ENCODE measurements at regions not wholly inside any gene's neighbourhood (a gene's known extent, or its start where the extent isn't known, plus 50 kb on each side); places are given as distances from the start of the nearest gene placed in this dataset.

- no peak for DNase-seq
Measured at GRCh38 chr12:4133636-4134447, 139.7 kb upstream of the CCND2 start.

GRCh38 chr12:4133029-4133428 is 140.5 kb upstream of the CCND2 start:
- DNase-seq, result no peak

- no peak for DNase-seq
Measured at GRCh38 chr12:4121506-4122020, 152.0 kb upstream of the CCND2 start.

- DNase-seq, result no peak
Measured at GRCh38 chr12:4120316-4120917, 153.1 kb upstream of the CCND2 start.

GRCh38 chr12:4119157-4119761 is 154.3 kb upstream of the CCND2 start:
- peak; percentile 68 for DNase-seq

- DNase-seq, result no peak
Measured at GRCh38 chr12:4118601-4119156, 154.9 kb upstream of the CCND2 start.

GRCh38 chr12:4118017-4118510 is 155.5 kb upstream of the CCND2 start:
- no peak for DNase-seq

GRCh38 chr12:4117386-4118016 is 156.1 kb upstream of the CCND2 start:
- DNase-seq, result no peak

GRCh38 chr12:4116251-4117111 is 157.1 kb upstream of the CCND2 start:
- no peak for DNase-seq

- DNase-seq, result no peak
Measured at GRCh38 chr12:4115570-4115969, 158.0 kb upstream of the CCND2 start.

GRCh38 chr12:4114986-4115385 is 158.6 kb upstream of the CCND2 start:
- no peak for DNase-seq

GRCh38 chr12:4112734-4113325 is 160.7 kb upstream of the CCND2 start:
- DNase-seq, result no peak

- DNase-seq, result no peak
Measured at GRCh38 chr12:4112290-4112689, 161.3 kb upstream of the CCND2 start.

GRCh38 chr12:4111010-4111409 is 162.6 kb upstream of the CCND2 start:
- no peak for DNase-seq

GRCh38 chr12:4109826-4110225 is 163.7 kb upstream of the CCND2 start:
- no peak for DNase-seq

- no peak for DNase-seq
Measured at GRCh38 chr12:4108803-4109345, 164.7 kb upstream of the CCND2 start.

- DNase-seq, result no peak
Measured at GRCh38 chr12:4107911-4108697, 165.5 kb upstream of the CCND2 start.

- DNase-seq, result peak; percentile 47
Measured at GRCh38 chr12:4107436-4107878, 166.1 kb upstream of the CCND2 start.

GRCh38 chr12:4106621-4107020 is 166.9 kb upstream of the CCND2 start:
- no peak for DNase-seq

- no peak for DNase-seq
Measured at GRCh38 chr12:4104722-4105244, 168.8 kb upstream of the CCND2 start.
